SU-DHL-6 (cell line): ENCODE measurements at regions not wholly inside any gene's neighbourhood (a gene's known extent, or its start where the extent isn't known, plus 50 kb on each side); places are given as distances from the start of the nearest gene placed in this dataset.

Experiments
- H2AFZ ChIP-seq: fragments of 200-600 bp; sonication (generic); 2 replicates; pipeline ENCODE4 v1.6.1; 2014; ENCODE audit warnings: low read depth, mild to moderate bottlenecking, moderate library complexity, mixed read lengths, antibody characterized with exemption, low read length; ENCODE audit not compliant: severe bottlenecking
- H3F3A ChIP-seq: fragments of 200-600 bp; shearing (Covaris generic); 2 replicates; pipeline ENCODE4 v1.6.0; 2016; ENCODE audit warnings: antibody characterized with exemption, mild to moderate bottlenecking; ENCODE audit not compliant: insufficient read depth
- H3K27ac ChIP-seq: fragments of 200-600 bp; sonication (generic); 2 replicates; pipeline ENCODE4 v1.5.1; 2016; ENCODE audit warnings: low read depth, mild to moderate bottlenecking, low read length, moderate library complexity, mixed read lengths
- H3K27me3 ChIP-seq: fragments of 200-600 bp; sonication (generic), shearing (Covaris generic); 2 replicates; pipeline ENCODE4 v1.6.0; 2014; ENCODE audit warnings: mild to moderate bottlenecking, low read length
- H3K36me3 ChIP-seq: fragments of 200-600 bp; sonication (generic); 2 replicates; pipeline ENCODE4 v1.6.1; 2014; ENCODE audit warnings: mild to moderate bottlenecking, low read length, mixed read lengths
- H3K4me2 ChIP-seq: fragments of 300-600, 200-600 bp; shearing (Covaris generic), sonication (generic); 2 replicates; pipeline ENCODE4 v1.6.0; 2014; ENCODE audit warnings: low read length, low read depth, mild to moderate bottlenecking; ENCODE audit not compliant: poor library complexity, severe bottlenecking
- H3K4me3 ChIP-seq: fragments of 200-600 bp; sonication (generic); 2 replicates; pipeline ENCODE4 v1.5.1; 2014; ENCODE audit warnings: antibody characterized with exemption, low read length, mild to moderate bottlenecking, mixed read lengths; ENCODE audit not compliant: insufficient read depth, poor library complexity, severe bottlenecking
- H3K79me2 ChIP-seq: fragments of 200-600 bp; sonication (generic); 2 replicates; pipeline ENCODE4 v1.6.1; 2014; ENCODE audit warnings: mild to moderate bottlenecking, low read length, moderate library complexity; ENCODE audit not compliant: insufficient read depth
- H3K9ac ChIP-seq: fragments of 200-600 bp; sonication (generic); 2 replicates; pipeline ENCODE4 v1.7.0; 2014; ENCODE audit warnings: mild to moderate bottlenecking, low read length
- H3K9me2 ChIP-seq: fragments of 200-600 bp; sonication (generic); replicated peaks from 2 replicates; pipeline ENCODE4 v1.6.1; 2014; ENCODE audit warnings: low read length; ENCODE audit not compliant: insufficient read depth
- H3K9me3 ChIP-seq: fragments of 200-600 bp; sonication (generic); 2 replicates; pipeline ENCODE4 v1.6.1; 2014; ENCODE audit warnings: low read length, mixed read lengths; ENCODE audit not compliant: insufficient read depth
- H4K20me1 ChIP-seq: fragments of 200-600 bp; sonication (generic); 2 replicates; pipeline ENCODE4 v1.6.1; 2014; ENCODE audit warnings: low read depth, mild to moderate bottlenecking, antibody characterized with exemption, low read length, moderate library complexity, mixed read lengths
- EZH2phosphoT487 ChIP-seq: fragments of 200-600 bp; sonication (generic), shearing (Covaris generic); conservative IDR thresholded peaks from 2 replicates; pipeline ENCODE4 v1.6.1; 2018; ENCODE audit warnings: mild to moderate bottlenecking, antibody characterized with exemption, low read length, moderate library complexity, mixed read lengths
- TF ChIP-seq, protein P1 (sequence below): fragments of 200-600 bp; sonication (generic); IDR thresholded peaks from one replicate; pipeline ENCODE4 v1.5.1; 2017; ENCODE audit warnings: antibody characterized with exemption, mild to moderate bottlenecking, low read length, moderate library complexity; ENCODE audit not compliant: insufficient read depth, poor library complexity, severe bottlenecking

DNA sequence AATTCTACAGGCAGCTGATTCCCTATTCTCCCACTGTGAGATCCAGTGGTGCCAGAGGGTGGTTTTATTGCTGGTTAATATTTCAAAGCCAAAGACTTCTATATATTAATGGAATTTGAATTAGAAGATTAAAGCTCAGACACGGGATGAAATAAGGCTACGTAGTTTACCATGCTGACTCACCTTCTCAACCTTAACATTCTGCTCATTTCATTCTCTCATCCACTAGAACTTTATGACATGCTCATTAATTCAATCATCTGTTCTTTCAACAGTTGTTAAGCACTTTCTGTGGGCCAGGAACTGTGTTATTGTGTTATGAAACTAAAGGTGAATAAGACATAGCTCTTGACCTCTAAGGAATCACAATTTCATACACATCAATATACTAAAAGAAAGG lies 456.9 kb upstream of the MAP3K7 start:
- no peaks in the 10 kb centered on the region for H4K20me1 ChIP-seq
- H3F3A ChIP-seq = no peaks in the 10 kb centered on the region
- no peak overlapping the region for H2AFZ ChIP-seq
- no peaks in the 10 kb centered on the region for H3K27me3 ChIP-seq
- H3K27ac ChIP-seq = no peak overlapping the region
- H3K79me2 ChIP-seq = no peaks in the 10 kb centered on the region
- no peak overlapping the region for H3K9ac ChIP-seq
- TF ChIP-seq EZH2phosphoT487 = no peak
- TF ChIP-seq, protein P1, sequence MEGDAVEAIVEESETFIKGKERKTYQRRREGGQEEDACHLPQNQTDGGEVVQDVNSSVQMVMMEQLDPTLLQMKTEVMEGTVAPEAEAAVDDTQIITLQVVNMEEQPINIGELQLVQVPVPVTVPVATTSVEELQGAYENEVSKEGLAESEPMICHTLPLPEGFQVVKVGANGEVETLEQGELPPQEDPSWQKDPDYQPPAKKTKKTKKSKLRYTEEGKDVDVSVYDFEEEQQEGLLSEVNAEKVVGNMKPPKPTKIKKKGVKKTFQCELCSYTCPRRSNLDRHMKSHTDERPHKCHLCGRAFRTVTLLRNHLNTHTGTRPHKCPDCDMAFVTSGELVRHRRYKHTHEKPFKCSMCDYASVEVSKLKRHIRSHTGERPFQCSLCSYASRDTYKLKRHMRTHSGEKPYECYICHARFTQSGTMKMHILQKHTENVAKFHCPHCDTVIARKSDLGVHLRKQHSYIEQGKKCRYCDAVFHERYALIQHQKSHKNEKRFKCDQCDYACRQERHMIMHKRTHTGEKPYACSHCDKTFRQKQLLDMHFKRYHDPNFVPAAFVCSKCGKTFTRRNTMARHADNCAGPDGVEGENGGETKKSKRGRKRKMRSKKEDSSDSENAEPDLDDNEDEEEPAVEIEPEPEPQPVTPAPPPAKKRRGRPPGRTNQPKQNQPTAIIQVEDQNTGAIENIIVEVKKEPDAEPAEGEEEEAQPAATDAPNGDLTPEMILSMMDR = no peak
- H3K4me3 ChIP-seq = no peak overlapping the region
- H3K4me2 ChIP-seq = no peak overlapping the region
- no peaks in the 10 kb centered on the region for H3K9me3 ChIP-seq
- no peaks in the 10 kb centered on the region for H3K9me2 ChIP-seq
- H3K36me3 ChIP-seq = no peaks in the 10 kb centered on the region

- Histone ChIP-seq H3K9me3 (no peaks in the 10 kb centered on the region), H3K4me2 (no peak overlapping the region), H2AFZ (no peak overlapping the region), H4K20me1 (no peaks in the 10 kb centered on the region), H3F3A (no peaks in the 10 kb centered on the region), H3K27me3 (no peaks in the 10 kb centered on the region), H3K9me2 (no peaks in the 10 kb centered on the region), H3K4me3 (no peak overlapping the region), H3K9ac (no peak overlapping the region), H3K36me3 (no peaks in the 10 kb centered on the region), H3K79me2 (no peaks in the 10 kb centered on the region), H3K27ac (no peak overlapping the region)
- TF ChIP-seq EZH2phosphoT487 = no peak
- TF ChIP-seq, protein P1 = no peak
Measured at GRCh38 chr6:91042656-91043055, 455.8 kb upstream of the MAP3K7 start.

DNA sequence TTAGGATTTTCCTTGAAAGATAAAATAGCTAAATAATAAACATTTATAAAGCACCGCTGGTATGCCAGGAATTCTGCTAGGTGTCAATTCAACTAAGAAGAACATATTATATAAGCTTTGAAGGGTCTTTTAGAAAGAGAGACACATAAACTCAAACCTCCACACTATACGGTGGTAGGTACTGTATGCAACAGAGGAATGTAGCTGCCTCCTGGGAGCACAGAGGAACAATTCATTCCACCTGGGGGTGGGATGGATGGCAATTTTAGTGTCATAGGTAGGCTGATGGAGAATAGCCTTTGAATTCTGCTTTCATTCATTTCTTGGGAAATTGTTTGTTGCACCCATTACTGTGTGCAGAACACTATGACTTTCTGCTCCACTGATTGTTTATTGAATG lies 447.1 kb upstream of the MAP3K7 start:
- Histone ChIP-seq H3K27ac (no peak overlapping the region), H3K9me2 (no peaks in the 10 kb centered on the region), H3K79me2 (no peaks in the 10 kb centered on the region), H2AFZ (no peak overlapping the region), H3K36me3 (no peaks in the 10 kb centered on the region), H3K4me2 (no peak overlapping the region), H3K9me3 (no peaks in the 10 kb centered on the region), H3K4me3 (no peak overlapping the region), H3F3A (no peaks in the 10 kb centered on the region), H3K27me3 (no peaks in the 10 kb centered on the region), H3K9ac (no peak overlapping the region), H4K20me1 (no peaks in the 10 kb centered on the region)
- TF ChIP-seq, protein P1 = no peak
- TF ChIP-seq EZH2phosphoT487 = no peak
